Activated CD4-positive, alpha-beta T cell treated with anti-CD3 and anti-CD28 coated beads, Interleukin-2, amount 50 U/mL, for 4 hours (primary cell): ENCODE measurements at regions not wholly inside any gene's neighbourhood (a gene's known extent, or its start where the extent isn't known, plus 50 kb on each side); places are given as distances from the start of the nearest gene placed in this dataset.

ENCODE experiments used
- DNase-seq, 2 experiments: peaks; one replicate each; pipeline ENCODE4 v3.0.0-alpha.2; 2020

DNA sequence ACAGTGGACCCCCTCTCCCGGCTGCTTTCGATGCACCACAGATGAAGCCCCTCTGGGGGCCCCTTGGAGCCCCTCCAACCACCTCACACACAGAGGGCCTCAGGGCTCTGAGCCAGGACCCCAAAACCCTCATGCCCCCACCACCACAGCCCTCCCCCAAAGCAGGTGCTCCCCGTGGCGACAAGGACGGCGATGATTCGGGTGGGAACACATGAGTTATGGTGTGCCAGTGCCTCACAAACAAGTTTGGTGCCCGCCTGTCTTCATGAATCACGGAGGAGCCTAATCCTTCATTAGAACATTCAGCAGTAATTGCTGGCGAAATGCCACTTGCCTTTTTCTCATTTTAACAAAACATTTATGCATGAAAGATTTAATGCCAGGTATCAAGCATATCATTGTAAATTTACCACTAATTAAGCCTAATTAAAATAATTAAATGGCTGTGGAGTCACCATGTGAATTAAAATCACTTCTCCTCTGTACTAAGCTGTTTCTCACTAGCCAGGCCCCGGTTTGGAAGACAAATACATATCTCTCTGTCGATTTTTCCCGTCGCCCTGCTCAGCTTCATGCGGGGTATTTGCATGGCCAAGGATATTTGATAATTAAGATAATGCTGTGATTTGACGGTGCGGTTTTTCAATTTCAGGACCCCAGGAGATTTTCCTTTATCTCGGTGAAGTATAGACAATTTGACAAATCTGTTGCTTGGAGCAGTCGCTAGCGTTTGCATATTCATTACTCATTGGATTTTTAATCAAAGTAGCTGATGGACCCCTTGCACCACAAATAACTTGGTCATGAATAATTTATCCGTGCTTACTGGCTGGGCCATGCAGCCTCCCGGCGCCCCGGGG, 157.0 kb downstream of the TLE3 start:
- DNase-seq, result no peak

- no peak for DNase-seq
These were observed 156.5 kb downstream of the TLE3 start for GRCh38 chr15:69941301-69941605.

- no peak for DNase-seq
These were observed 155.8 kb downstream of the TLE3 start for GRCh38 chr15:69941706-69942495.

DNA sequence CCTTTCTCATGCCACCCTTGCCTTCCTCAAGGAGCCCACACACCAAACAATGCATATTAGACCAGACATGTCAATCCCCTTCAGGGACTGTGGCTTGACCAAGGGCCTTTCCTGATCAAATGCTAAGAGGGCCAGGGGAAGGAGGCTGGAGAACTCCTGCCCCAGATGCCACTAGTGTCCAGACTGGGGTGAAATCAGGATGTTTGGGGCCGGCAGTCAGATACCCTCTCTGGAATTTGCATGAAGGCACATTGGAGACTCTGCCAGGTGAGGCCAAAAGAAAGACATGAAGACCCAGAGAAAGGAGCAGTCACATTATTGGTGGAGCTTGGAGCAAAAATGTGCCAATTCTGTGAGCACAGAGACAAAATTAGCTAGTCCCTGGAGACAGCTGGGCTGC, 154.1 kb downstream of the TLE3 start:
- DNase-seq, result no peak

- no peak for DNase-seq
These were observed 152.0 kb downstream of the TLE3 start for GRCh38 chr15:69945729-69946128.

- DNase-seq, result no peak
These were observed 150.8 kb downstream of the TLE3 start for GRCh38 chr15:69946870-69947269.

DNA sequence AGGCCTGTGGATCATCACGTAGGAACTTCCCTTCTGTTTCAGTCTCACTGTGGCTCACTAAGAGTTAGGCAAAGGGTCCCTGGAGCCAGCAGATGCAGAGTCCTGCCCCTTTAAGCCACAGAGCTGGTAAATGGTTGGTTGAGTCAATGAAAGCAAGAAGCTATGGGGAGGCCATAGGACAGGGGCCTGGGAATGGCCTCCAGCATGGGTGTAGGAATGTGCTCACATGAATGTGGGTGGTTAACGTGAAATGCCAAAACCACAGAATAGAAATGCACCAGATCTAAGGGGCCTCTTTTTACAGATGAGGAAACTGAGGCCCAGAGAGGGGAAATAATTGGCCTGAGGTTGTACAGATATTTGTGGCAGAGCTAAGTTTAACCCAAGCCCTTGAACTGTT, 150.3 kb downstream of the TLE3 start:
- no peak for DNase-seq

GRCh38 chr15:69949485-69949884, 148.2 kb downstream of the TLE3 start:
- no peak for DNase-seq

GRCh38 chr15:69951256-69951897, 146.3 kb downstream of the TLE3 start:
- DNase-seq, result no peak

DNA sequence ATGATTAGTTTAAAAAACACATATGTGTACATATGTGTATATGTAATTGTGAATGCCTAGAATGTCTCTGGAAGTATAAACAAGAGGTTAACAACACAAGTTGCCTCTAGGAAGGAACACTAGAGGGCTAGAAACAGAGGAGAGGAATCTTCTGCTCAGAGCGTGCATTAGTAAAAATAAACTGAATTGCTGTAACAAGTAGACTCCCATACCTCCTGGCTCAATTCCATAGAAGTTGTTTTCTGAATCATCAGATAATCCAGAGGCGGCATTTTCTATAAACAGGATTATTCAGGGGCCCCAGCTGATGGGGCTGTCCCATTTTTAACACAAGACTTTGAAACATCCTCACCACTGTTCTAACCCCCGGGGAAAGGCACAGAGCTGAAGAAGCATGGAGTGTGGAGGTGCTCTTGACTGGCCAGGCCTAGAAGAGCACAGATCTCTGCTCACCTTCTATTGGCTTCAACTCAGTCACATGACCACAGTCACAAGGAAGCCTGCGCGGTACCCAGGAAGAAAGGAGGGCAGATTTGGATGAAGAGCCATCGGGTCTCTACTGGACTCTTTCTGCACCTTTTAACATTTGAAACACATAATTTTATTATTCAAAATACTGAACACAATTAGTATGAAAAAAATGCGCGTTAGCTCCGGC, 145.7 kb downstream of the TLE3 start:
- no peak for DNase-seq

- DNase-seq, result no peak
These were observed 144.7 kb downstream of the TLE3 start for GRCh38 chr15:69953051-69953450.

- DNase-seq, result no peak
These were observed 143.9 kb downstream of the TLE3 start for GRCh38 chr15:69953816-69954215.

DNA sequence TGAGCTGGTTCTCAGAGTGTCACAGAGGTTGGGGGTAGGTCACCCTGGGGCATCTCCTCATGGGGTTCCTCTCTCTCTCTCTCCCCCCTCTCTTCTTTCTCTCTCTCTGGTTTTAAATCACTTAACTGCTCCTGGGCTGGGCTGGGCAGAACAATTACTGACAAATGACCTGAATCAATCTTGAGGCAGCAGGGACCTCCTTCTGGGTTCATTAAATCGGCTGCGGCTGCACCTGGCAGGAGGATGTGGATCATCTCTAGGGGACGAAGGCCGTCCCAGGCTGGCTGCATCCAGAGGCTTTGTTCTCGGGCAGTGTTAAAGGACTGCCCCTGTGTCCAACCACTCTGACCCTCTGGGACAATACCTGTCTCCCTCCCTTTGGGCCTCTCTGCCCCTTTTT, 143.1 kb downstream of the TLE3 start:
- no peak for DNase-seq

DNA sequence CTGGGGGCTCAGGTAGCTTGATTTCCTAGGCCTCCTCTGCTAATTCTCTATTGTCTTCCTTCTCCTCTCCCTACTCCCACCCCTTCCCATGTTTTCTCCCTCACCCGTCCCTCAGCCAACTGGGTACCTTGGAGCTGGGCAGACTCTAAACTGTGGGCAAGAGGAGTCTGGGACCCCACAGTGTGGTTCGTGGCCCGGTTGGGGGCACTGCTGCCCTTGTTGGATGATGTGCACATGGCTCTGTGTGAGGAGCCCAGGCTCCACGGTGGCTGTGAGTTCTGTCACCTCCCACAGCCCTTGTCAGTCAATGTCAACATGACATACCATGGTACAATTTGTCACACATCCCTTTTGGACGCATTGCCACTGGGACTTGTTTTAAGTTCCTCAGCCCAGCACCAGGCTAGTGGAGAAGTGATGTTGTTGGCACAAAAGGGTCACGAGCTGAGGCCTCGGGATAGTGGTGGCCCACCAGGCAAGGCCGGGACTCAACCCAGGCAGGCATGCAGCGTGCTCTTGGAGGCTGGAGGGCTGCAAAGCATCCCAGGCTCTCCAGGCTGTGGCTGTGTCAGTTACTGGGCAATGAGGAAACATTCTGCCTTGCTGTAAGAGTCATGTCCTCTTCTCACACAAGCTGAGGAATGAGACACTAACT, 142.3 kb downstream of the TLE3 start:
- DNase-seq, result no peak

DNA sequence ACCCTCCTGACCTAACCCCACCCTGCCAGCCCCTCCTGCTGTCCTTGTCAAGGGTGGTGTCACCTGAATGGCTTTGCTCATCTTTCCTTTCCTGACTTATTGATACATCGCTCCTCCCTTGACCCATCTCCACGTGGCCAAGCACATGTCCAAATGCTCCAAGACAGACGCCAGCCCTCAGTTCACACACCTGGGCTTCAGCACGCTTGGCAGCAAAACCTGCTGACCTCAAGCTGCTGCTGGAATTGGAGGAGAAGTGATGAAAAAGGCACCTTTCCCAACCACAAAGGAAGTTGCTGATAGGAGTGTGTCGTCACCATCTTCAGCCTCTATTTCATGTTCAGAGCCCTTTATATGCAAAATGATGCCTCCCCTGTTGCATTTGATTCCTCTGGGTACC, 141.3 kb downstream of the TLE3 start:
- DNase-seq, result no peak

GRCh38 chr15:69957175-69957574, 140.5 kb downstream of the TLE3 start:
- no peak for DNase-seq

DNA sequence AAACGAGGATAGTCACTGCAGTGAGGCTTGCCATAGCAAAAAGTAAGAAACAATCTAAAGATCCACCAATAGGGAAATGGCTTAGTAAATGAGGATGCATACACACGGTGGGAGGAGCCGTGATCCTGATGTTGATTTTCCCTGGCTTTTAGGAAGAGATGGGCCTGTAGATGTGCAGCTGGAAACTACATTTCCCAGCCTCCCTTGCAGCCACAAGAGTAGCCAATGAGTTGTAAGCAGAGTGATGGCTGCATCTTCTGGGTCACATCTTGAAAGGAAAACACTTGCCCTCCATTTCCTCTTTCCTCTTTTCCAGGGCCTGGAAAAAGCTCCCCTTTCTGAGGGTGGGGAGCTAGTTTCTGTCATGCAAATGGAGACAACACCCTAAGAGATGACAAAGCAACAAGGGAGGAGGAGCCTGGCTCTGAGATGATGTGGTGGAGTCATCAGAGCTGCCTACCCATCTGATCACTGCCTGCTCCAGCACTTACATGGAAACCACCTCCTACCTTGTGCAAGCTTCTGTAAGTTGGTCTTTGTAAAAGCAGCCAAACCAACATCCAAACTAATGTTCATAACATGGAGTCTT, 139.1 kb downstream of the TLE3 start:
- no peak for DNase-seq

DNA sequence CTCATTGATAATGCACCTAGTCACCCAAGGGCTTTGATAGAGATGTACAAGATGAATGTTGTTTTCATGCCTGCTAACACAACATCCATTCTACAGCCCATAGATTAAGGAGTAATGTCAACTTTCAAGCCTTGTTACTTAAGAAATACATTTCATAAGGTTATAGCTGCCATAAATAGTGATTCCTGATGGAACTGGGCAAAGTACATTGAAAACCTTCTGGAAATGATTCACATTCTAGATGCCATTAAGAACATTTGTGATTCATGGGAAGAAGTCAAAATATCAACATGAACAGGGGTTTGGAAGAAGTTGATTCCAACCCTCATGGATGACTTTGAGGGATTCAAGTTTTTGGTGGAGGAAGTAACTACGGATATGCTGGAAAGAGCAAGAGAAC, 135.2 kb downstream of the TLE3 start:
- no peak for DNase-seq

DNA sequence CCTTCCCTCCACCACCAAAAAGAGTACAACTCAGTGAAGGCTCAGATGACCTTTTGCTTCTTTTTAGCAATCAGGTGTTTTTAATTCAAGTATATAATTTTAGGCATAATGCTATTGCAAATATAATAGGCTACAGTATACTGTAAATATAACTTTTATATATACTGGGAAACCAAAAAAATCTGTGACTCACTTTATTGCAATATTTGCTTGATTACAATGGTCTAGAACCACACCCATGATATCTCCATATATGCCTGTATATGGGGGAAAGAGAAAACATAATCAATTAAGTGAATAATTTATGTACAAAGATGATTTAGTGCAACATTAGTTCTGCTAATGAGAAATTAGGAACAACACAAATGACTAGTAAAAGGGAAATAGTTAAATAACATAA, 134.3 kb downstream of the TLE3 start:
- DNase-seq, result no peak

- DNase-seq, result no peak
These were observed 125.9 kb downstream of the TLE3 start for GRCh38 chr15:69971771-69972170.

- no peak for DNase-seq
These were observed 125.3 kb downstream of the TLE3 start for GRCh38 chr15:69972436-69972835.

GRCh38 chr15:69973102-69973714, 124.5 kb downstream of the TLE3 start:
- peak in 1 of 2 experiments; percentile 6 for DNase-seq
